Mammary epithelial cell (primary cell): ENCODE measurements at regions not wholly inside any gene's neighbourhood (a gene's known extent, or its start where the extent isn't known, plus 50 kb on each side); places are given as distances from the start of the nearest gene placed in this dataset.

Source experiments
- CTCF ChIP-seq, 2 donors: IDR thresholded peaks in 1 of 2; conservative IDR thresholded peaks in 1 of 2; 2 replicates each; pipeline ENCODE4 v1.5.1; 2011 to 2012; ENCODE audit warnings: inconsistent platforms in 2 of 2, low read length in 2 of 2, mild to moderate bottlenecking in 2 of 2, control low read depth in 1 of 2, low read depth in 1 of 2; ENCODE audit not compliant: insufficient read depth in 1 of 2; ENCODE audit errors: extremely low read depth in 1 of 2
- EZH2 ChIP-seq: IDR thresholded peaks from 2 replicates; pipeline ENCODE4 v1.6.1; 2012; ENCODE audit warnings: low read length, inconsistent platforms, borderline replicate concordance

- TF ChIP-seq CTCF (conservative IDR thresholded peaks at IDR 0.05 in 1 of 2, IDR thresholded peaks at IDR 0.05 in 1 of 2; ENCODE audit: extremely low read depth in 1 of 2, insufficient read depth in 1 of 2, low read depth in 1 of 2, low read length in 2 of 2) = no peak
- TF ChIP-seq EZH2 = no peak
Observed at GRCh38 chr6:50945789-50946188, 127.1 kb downstream of the TFAP2B start.
